ENCODE measurements at regions not wholly inside any gene's neighbourhood (a gene's known extent, or its start where the extent isn't known, plus 50 kb on each side); places are given as distances from the start of the nearest gene placed in this dataset.

DNA sequence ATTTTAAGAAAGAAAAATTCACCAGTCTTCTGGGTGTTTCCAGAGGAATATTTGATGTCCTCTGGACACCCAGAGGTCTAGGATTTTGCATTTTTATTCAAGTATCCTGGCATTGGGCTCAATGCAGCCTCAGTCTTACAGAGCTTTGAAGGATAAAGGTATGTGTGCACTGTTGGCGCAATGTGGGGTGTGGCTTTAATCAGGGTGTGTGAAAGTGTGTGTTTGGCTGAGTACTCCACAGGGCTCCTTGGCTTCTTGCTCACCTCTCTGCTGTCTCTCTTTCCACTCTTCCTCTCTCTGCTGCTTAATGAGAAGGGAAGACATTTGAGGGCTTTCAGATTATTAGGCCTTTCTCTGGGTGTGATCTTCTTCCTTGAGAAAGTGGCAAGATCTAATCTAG, 193.3 kb upstream of the CCND2 start:
- peaks cover 14% of the 10 kb centered on the region for H3K36me3 Mint-ChIP-seq (ENCODE audit: unreplicated experiment)
- no peaks in the 10 kb centered on the region for H3K27me3 Mint-ChIP-seq (ENCODE audit: unreplicated experiment)
- peaks cover 4% of the 10 kb centered on the region for H3K9me3 Mint-ChIP-seq (ENCODE audit: unreplicated experiment)
- no peak overlapping the region for H3K27ac Mint-ChIP-seq (ENCODE audit: unreplicated experiment)
- DNase-seq = no peak
- no peak for TF ChIP-seq CTCF (IDR thresholded peaks at IDR 0.05; ENCODE audit: partially characterized antibody, unreplicated experiment)
- H3K4me1 Mint-ChIP-seq (ENCODE audit: low read depth, unreplicated experiment) = no peaks in the 10 kb centered on the region
- no peak overlapping the region for H3K4me3 Mint-ChIP-seq (ENCODE audit: unreplicated experiment)

DNA sequence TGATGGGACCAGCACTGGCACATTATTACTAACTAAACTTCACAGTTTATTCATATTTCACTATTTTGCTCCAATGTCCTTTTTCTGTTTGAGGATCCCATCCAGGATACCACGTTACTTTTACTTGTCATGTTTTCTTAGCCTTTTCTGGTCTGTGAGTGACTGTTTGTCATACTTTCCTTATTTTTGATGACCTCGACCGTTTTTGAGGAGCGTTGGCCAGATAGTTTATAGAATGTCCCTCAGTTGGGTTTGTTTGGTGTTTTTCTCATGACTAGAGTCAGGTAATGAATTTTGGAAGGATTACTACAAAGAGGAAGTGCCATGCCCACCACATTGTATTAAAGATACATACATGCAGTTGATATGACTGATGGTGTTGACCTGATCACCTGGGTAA, 199.4 kb upstream of the CCND2 start:
- no peak overlapping the region for H3K27ac Mint-ChIP-seq (ENCODE audit: unreplicated experiment)
- no peak for TF ChIP-seq CTCF (IDR thresholded peaks at IDR 0.05; ENCODE audit: partially characterized antibody, unreplicated experiment)
- DNase-seq = no peak
- no peak overlapping the region for H3K4me3 Mint-ChIP-seq (ENCODE audit: unreplicated experiment)
- peaks cover 4% of the 10 kb centered on the region for H3K9me3 Mint-ChIP-seq (ENCODE audit: unreplicated experiment)
- no peaks in the 10 kb centered on the region for H3K27me3 Mint-ChIP-seq (ENCODE audit: unreplicated experiment)
- peaks cover 26% of the 10 kb centered on the region for H3K36me3 Mint-ChIP-seq (ENCODE audit: unreplicated experiment)
- H3K4me1 Mint-ChIP-seq (ENCODE audit: low read depth, unreplicated experiment) = no peaks in the 10 kb centered on the region

GRCh38 chr12:4069670-4070010, 196.4 kb upstream of the PARP11 start:
- Mint-ChIP-seq H3K27me3 (ENCODE audit: unreplicated experiment) (no peaks in the 10 kb centered on the region), H3K4me3 (ENCODE audit: unreplicated experiment) (no peak overlapping the region), H3K36me3 (ENCODE audit: unreplicated experiment) (peaks cover 9% of the 10 kb centered on the region), H3K4me1 (ENCODE audit: low read depth, unreplicated experiment) (no peaks in the 10 kb centered on the region), H3K27ac (ENCODE audit: unreplicated experiment) (no peak overlapping the region), H3K9me3 (ENCODE audit: unreplicated experiment) (no peaks in the 10 kb centered on the region)
- TF ChIP-seq CTCF (IDR thresholded peaks at IDR 0.05; ENCODE audit: partially characterized antibody, unreplicated experiment) = no peak
- DNase-seq = no peak

GRCh38 chr12:4068981-4069669, 195.9 kb upstream of the PARP11 start:
- H3K4me1 Mint-ChIP-seq (ENCODE audit: low read depth, unreplicated experiment) = no peaks in the 10 kb centered on the region

More at GRCh38 chr12:4068981-4069669, 195.9 kb upstream of the PARP11 start:
- no peaks in the 10 kb centered on the region for H3K27me3 Mint-ChIP-seq (ENCODE audit: unreplicated experiment)
- H3K27ac Mint-ChIP-seq (ENCODE audit: unreplicated experiment) = no peak overlapping the region
- DNase-seq = no peak
- no peak overlapping the region for H3K4me3 Mint-ChIP-seq (ENCODE audit: unreplicated experiment)
- no peak for TF ChIP-seq CTCF (IDR thresholded peaks at IDR 0.05; ENCODE audit: partially characterized antibody, unreplicated experiment)
- peaks cover 6% of the 10 kb centered on the region for H3K36me3 Mint-ChIP-seq (ENCODE audit: unreplicated experiment)
- no peaks in the 10 kb centered on the region for H3K9me3 Mint-ChIP-seq (ENCODE audit: unreplicated experiment)
